ENCODE measurements at regions not wholly inside any gene's neighbourhood (a gene's known extent, or its start where the extent isn't known, plus 50 kb on each side); places are given as distances from the start of the nearest gene placed in this dataset.

DNA sequence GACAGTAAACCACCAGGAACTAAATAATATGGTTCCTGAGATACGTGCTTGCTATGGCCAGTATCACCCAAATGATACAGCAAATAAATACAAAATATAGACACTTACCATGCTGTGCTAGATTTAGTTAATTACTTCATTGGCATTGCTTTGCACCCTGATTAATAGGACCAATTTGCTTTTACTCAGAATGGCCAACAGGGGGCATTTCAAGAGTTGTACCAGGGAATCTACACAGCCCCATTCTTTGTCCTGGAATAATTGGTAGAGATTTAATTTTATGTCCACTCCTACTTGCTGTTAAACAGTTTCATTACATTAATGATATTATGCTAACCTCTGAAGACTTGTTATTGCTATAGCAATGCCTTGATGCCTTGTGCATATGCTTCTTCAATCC, 280.8 kb downstream of the RERGL start:
- no peaks in the 10 kb centered on the region for H3K27me3 ChIP-seq (replicated peaks in 1 of 7)
- intact Hi-C loops (cut with DNase I; ENCODE audit: low total_unique reads) = no loop called here
- TF ChIP-seq, protein P1, sequence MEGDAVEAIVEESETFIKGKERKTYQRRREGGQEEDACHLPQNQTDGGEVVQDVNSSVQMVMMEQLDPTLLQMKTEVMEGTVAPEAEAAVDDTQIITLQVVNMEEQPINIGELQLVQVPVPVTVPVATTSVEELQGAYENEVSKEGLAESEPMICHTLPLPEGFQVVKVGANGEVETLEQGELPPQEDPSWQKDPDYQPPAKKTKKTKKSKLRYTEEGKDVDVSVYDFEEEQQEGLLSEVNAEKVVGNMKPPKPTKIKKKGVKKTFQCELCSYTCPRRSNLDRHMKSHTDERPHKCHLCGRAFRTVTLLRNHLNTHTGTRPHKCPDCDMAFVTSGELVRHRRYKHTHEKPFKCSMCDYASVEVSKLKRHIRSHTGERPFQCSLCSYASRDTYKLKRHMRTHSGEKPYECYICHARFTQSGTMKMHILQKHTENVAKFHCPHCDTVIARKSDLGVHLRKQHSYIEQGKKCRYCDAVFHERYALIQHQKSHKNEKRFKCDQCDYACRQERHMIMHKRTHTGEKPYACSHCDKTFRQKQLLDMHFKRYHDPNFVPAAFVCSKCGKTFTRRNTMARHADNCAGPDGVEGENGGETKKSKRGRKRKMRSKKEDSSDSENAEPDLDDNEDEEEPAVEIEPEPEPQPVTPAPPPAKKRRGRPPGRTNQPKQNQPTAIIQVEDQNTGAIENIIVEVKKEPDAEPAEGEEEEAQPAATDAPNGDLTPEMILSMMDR (IDR thresholded peaks at IDR 0.05 in 8 of 11, conservative IDR thresholded peaks at IDR 0.05 in 3 of 11) = no peak
- no peak for TF ChIP-seq POLR2AphosphoS5 (IDR thresholded peaks at IDR 0.05)
- H3K4me1 ChIP-seq = no peaks in the 10 kb centered on the region
- DNase-seq = no peak
- no peaks in the 10 kb centered on the region for H3K36me3 ChIP-seq
- 46 to 65% (median 54%) methylated on average over 1 of the region's 1 CpG for WGBS, 5 donors
- no peak overlapping the region for H3K4me3 ChIP-seq
- no peak overlapping the region for H3K27ac ChIP-seq
- H3K9me3 ChIP-seq = peaks cover 0 to 61% (median 35%) of the 10 kb centered on the region in 8 donors

DNA sequence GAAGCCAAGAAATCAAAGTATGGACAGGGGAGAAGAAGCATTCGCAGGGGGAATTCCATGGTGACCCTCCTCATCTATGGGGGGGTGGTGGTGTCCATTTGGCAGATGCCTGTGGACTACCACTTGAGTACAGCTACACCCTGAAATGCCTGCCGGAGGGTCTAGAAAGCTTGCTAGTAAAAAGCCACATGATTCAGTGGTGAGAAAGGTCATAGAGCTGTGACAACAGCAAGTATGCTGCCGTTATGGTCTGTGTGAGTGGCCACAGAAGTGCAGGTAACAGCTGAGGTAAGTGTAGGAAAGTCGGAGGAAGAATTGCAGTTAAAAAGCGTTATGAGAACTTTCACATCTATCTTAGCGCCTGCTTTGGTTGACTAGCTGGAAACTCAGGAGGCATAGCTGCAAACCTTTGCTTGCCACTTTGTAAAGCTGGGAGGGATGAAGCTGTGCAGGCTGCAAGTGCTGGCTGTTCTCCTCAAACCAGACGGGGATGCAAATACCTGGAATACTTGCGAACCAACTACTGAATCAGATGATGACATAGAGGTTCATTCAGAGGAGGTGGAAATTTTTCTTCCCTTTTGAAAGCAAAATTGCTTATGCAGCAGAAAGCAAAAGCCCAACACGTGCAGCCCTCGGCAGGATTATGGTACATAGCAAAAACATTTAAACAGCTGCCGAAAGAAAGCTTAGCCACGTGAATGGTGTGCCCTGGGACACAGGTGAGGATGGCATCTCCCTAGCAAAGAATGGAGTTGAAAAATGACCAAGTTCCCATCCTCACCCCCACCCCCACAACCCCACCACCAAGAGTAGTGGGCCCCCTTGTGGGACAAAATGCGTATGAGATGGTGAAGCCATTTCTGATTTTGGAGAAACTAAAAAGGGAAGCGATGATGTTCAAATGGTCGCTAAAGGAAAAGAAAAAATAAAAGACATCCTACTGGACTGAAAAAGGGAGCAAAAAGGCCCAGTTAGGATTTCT, 287.0 kb downstream of the RERGL start:
- H3K9me3 ChIP-seq = peaks cover 0 to 37% (median 16%) of the 10 kb centered on the region in 8 donors
- H3K27ac ChIP-seq = no peak overlapping the region
- peak; percentile 23 for DNase-seq
- H3K36me3 ChIP-seq = no peaks in the 10 kb centered on the region
- H3K27me3 ChIP-seq (replicated peaks in 1 of 7) = no peaks in the 10 kb centered on the region
- WGBS, 5 donors = 76 to 84% (median 80%) methylated on average over 15 of the region's 15 CpGs
- intact Hi-C loops (cut with DNase I; ENCODE audit: low total_unique reads) = no loop called here
- H3K4me1 ChIP-seq = no peaks in the 10 kb centered on the region
- H3K4me3 ChIP-seq = no peak overlapping the region
- TF ChIP-seq POLR2A (IDR thresholded peaks at IDR 0.05) (no peak), POLR2AphosphoS5 (IDR thresholded peaks at IDR 0.05) (no peak)
- TF ChIP-seq, protein P1 (IDR thresholded peaks at IDR 0.05 in 8 of 11, conservative IDR thresholded peaks at IDR 0.05 in 3 of 11) = no peak

DNA sequence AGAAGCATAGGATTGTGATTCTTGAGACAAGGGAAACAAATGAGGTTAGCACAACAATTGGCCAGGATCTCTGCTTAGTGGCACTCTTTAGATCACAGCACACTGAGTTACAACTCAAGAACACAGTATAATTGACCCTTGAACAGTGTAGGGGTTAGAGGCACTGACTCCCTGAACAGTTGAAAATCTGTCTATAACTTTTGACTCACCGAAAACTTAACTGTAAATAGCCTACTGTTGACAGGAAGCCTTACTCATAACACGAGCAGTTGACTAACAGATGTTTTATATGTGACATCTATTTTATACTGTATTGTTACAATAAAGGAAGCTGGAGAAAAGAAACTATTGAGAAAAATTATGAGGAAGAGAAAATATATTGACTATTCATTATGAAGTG, 296.1 kb downstream of the RERGL start:
- no peak for DNase-seq
- Histone ChIP-seq H3K9me3 (peaks cover 0 to 8% (median 0%) of the 10 kb centered on the region in 8 donors), H3K36me3 (no peaks in the 10 kb centered on the region), H3K4me3 (no peak overlapping the region), H3K27ac (no peak overlapping the region), H3K27me3 (replicated peaks in 1 of 7) (no peaks in the 10 kb centered on the region), H3K4me1 (no peaks in the 10 kb centered on the region)
- TF ChIP-seq POLR2AphosphoS5 (IDR thresholded peaks at IDR 0.05) (no peak), POLR2A (IDR thresholded peaks at IDR 0.05) (no peak)
- TF ChIP-seq, protein P1 (IDR thresholded peaks at IDR 0.05 in 8 of 11, conservative IDR thresholded peaks at IDR 0.05 in 3 of 11) = no peak
- intact Hi-C loops (cut with DNase I; ENCODE audit: low total_unique reads) = no loop called here
- 46 to 68% (median 55%) methylated on average over 2 of the region's 2 CpGs for WGBS, 5 donors

DNA sequence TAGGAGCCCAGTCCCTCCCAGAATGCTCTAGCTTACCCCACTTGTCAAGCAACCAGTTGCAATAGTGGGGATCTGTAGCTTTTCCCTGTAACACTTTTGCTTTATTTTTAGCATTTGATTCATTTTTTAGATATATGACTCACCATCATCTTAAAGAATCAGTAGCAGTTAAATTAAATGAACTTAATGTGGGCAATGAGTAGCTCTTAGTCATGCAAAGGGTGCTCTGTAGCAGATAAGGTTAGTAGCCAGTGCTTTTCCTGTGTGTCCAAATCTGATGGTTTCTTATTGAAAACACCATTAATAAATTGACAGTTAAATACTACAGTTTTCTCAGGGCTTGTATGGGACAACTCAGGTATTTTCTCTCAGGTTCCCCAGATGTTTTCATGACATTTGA, 311.8 kb downstream of the RERGL start:
- Histone ChIP-seq H3K4me1 (no peaks in the 10 kb centered on the region), H3K36me3 (no peaks in the 10 kb centered on the region), H3K27ac (no peak overlapping the region), H3K9me3 (peaks cover 0 to 37% (median 9%) of the 10 kb centered on the region in 8 donors), H3K27me3 (replicated peaks in 1 of 7) (no peaks in the 10 kb centered on the region), H3K4me3 (no peak overlapping the region)
- intact Hi-C loops (cut with DNase I; ENCODE audit: low total_unique reads) = no loop called here
- TF ChIP-seq POLR2AphosphoS5 (IDR thresholded peaks at IDR 0.05) = no peak
- no peak for DNase-seq
